VCaP (cell line): ENCODE measurements at regions not wholly inside any gene's neighbourhood (a gene's known extent, or its start where the extent isn't known, plus 50 kb on each side); places are given as distances from the start of the nearest gene placed in this dataset.

Source experiments
- H3K27ac ChIP-seq: fragments of 450-650 bp; 2 replicates; pipeline ENCODE4 v1.5.1; 2017
- TF ChIP-seq, protein P1 (sequence below): fragments of 450-650 bp; conservative IDR thresholded peaks from 2 replicates; pipeline ENCODE4 v1.5.1; 2017; ENCODE audit warnings: mild to moderate bottlenecking, moderate library complexity

- H3K27ac ChIP-seq: no peak overlapping the region
- TF ChIP-seq, protein P1, sequence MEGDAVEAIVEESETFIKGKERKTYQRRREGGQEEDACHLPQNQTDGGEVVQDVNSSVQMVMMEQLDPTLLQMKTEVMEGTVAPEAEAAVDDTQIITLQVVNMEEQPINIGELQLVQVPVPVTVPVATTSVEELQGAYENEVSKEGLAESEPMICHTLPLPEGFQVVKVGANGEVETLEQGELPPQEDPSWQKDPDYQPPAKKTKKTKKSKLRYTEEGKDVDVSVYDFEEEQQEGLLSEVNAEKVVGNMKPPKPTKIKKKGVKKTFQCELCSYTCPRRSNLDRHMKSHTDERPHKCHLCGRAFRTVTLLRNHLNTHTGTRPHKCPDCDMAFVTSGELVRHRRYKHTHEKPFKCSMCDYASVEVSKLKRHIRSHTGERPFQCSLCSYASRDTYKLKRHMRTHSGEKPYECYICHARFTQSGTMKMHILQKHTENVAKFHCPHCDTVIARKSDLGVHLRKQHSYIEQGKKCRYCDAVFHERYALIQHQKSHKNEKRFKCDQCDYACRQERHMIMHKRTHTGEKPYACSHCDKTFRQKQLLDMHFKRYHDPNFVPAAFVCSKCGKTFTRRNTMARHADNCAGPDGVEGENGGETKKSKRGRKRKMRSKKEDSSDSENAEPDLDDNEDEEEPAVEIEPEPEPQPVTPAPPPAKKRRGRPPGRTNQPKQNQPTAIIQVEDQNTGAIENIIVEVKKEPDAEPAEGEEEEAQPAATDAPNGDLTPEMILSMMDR: no peak
Observed at GRCh38 chr14:104373855-104374717, 205.5 kb upstream of the C14orf180 start.

DNA sequence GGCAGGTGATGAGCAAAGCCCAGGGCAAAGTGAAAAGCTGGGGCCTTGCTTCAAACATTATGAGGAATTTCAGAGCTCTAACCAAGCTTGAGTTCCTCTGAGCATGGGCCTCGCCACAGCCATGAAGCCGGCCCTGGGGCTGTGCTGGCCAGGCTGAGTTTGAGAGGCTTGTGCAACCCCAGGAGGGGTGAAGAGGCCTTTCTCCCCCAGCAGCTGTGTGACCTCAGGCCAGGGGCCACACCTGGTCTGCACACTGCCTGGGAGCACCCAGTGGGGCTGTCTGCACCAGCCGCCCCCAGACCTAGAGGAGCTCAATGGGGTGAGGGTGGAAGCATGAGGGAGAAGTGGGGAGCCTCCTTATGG lies 204.9 kb upstream of the C14orf180 start:
- H3K27ac ChIP-seq: no peak overlapping the region
- TF ChIP-seq, protein P1: no peak

DNA sequence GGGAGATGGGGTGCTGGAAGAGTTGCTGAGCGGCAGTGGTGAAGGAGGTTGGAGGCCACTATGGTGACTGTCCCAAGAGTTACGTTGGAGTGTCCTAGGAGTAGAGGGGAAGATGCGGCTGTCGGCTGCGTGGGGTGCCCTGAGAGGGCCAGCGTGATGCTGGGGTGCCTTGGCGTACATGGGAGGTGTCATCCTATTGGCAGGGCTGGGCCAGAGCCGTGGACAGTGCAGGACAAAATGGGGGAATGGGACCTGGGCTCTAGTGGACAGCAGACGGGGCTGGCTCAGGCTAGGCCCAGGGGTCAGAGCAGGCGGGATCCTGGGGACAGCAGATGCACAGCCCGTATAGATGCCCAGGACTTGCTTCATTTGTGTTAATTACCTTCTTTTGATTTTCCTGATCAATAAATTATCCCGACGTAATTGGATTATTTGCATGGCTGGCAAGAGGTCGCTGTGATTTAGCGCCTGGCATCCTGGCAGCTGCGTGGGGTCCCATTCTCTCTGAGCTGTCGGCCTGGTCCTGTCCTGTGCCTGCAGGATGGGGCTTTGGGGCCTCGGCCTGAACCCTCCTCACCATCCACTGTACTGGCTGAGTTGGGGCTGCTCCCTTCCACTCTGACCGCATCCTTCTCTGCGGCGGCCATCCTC lies 203.9 kb upstream of the C14orf180 start:
- TF ChIP-seq, protein P1: no peak

DNA sequence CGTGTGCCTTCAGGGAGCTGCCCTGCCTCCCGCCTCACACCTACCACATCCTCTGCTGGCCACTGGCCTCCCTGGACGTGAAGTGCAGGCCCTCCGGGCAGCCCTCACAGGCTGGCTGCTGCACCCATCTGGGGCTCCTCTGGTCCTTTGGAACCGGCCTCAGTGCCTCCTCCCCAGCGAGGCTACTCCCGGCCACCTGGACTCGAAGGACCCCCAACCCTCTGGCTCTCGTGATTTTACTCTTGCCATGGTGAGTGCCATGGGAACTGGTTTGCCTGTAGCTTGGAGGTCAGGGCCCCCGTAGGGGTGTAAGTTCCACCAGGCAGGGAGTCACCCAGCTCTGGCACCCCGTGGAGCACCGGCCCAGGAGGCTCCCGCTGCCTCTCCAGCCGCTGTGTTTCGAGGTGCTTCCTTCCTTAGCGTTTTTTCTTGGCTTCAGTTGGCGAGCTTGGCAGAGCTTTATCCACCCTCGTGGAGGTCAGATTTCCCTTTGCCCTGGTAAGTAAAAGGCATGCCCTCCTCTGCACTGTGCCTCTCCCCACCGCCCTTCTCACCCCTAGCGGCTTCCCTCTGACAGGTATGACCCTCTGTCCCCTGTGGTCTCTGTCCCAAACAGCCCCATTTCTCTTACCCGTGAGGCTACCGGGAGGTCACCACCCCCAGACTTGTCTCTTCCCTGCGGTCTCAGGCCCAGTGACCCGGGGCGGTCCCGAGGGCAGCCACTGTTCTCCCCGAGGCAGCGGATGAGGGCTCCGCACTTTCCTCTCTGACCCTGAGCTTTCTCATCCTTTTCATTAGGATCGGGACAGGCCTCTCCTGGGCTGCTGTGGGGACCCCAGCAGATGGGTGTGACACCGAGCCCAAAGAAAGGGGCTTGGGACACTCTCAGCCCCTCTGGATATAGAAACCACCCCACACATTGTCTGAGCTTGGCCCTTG lies 203.1 kb upstream of the C14orf180 start:
- H3K27ac ChIP-seq: no peak overlapping the region

More for the DNA sequence above, 203.9 kb upstream of the C14orf180 start:
- H3K27ac ChIP-seq: no peak overlapping the region

GRCh38 chr14:104377256-104377655 lies 202.3 kb upstream of the C14orf180 start:
- no peak overlapping the region for H3K27ac ChIP-seq
- TF ChIP-seq, protein P1: no peak

More for the DNA sequence above, 203.1 kb upstream of the C14orf180 start:
- TF ChIP-seq, protein P1: no peak

GRCh38 chr14:104378698-104379113 lies 200.9 kb upstream of the C14orf180 start:
- TF ChIP-seq, protein P1: no peak
- no peak overlapping the region for H3K27ac ChIP-seq
